WTC11 (cell line): ENCODE measurements at regions not wholly inside any gene's neighbourhood (a gene's known extent, or its start where the extent isn't known, plus 50 kb on each side); places are given as distances from the start of the nearest gene placed in this dataset.

ENCODE experiments used
- ATAC-seq: fragments of 200-7000 bp; cut with Tn5 transposase; 2 replicates; pipeline ENCODE4 v1.10.0; 2021; ENCODE audit warnings: mild to moderate bottlenecking, moderate library complexity
- CTCF ChIA-PET: fragments of 300-600 bp; sonication (Branson Sonifier 250); formaldehyde crosslinking; loops from one replicate; lab custom pipeline; 2021; ENCODE audit warnings: antibody characterized with exemption; lab: Charles Lee
- POLR2A ChIA-PET: fragments of 350-600 bp; sonication (Branson Sonifier 250); formaldehyde crosslinking; loops from one replicate; lab custom pipeline; 2021; ENCODE audit warnings: antibody characterized with exemption; lab: Charles Lee
- DNase-seq: peaks from one replicate; pipeline ENCODE4 v3.0.0; 2021; ENCODE audit warnings: low spot score
- H3K27ac Mint-ChIP-seq: 2 replicates; pipeline ENCODE4 v1.8.0; 2021; ENCODE audit warnings: mixed read lengths
- H3K27me3 Mint-ChIP-seq: 2 replicates; pipeline ENCODE4 v1.8.0; 2021; ENCODE audit warnings: low read depth, mild to moderate bottlenecking, moderate library complexity, mixed read lengths
- H3K36me3 Mint-ChIP-seq: 2 replicates; pipeline ENCODE4 v1.8.0; 2021; ENCODE audit warnings: mixed read lengths
- H3K4me1 Mint-ChIP-seq: 2 replicates; pipeline ENCODE4 v1.8.0; 2022; ENCODE audit warnings: mixed read lengths
- H3K4me3 Mint-ChIP-seq: 2 replicates; pipeline ENCODE4 v1.8.0; 2021; ENCODE audit warnings: mild to moderate bottlenecking, moderate library complexity, mixed read lengths
- H3K9me3 Mint-ChIP-seq: 2 replicates; pipeline ENCODE4 v1.8.0; 2021; ENCODE audit warnings: mixed read lengths
- CBFB ChIP-seq: sonication (generic); formaldehyde crosslinking; IDR thresholded peaks from 2 replicates; pipeline ENCODE4 v1.8.1; 2022; ENCODE audit warnings: mild to moderate bottlenecking, low read depth, missing genetic modification reagents
- CREB1 ChIP-seq: sonication (generic); formaldehyde crosslinking; IDR thresholded peaks from 2 replicates; pipeline ENCODE4 v1.8.0; 2023; ENCODE audit warnings: mild to moderate bottlenecking, missing genetic modification reagents
- CREM ChIP-seq: sonication (generic); formaldehyde crosslinking; IDR thresholded peaks from 2 replicates; pipeline ENCODE4 v1.8.1; 2022; ENCODE audit warnings: mild to moderate bottlenecking, missing genetic modification reagents, moderate library complexity
- EMX1 ChIP-seq: fragments of 250-450 bp; sonication (Bioruptor Pico); IDR thresholded peaks from 2 replicates; pipeline ENCODE4 v1.8.0; 2021; ENCODE audit warnings: mild to moderate bottlenecking
- ESRRA ChIP-seq: sonication (generic); formaldehyde crosslinking; IDR thresholded peaks from 2 replicates; pipeline ENCODE4 v1.8.1; 2022; ENCODE audit warnings: mild to moderate bottlenecking, missing genetic modification reagents, borderline replicate concordance
- ETV6 ChIP-seq: sonication (generic); formaldehyde crosslinking; IDR thresholded peaks from 2 replicates; pipeline ENCODE4 v1.8.1; 2022; ENCODE audit warnings: mild to moderate bottlenecking, missing genetic modification reagents
- FOXK1 ChIP-seq: sonication (generic); formaldehyde crosslinking; IDR thresholded peaks from 2 replicates; pipeline ENCODE4 v1.8.0; 2022; ENCODE audit warnings: mild to moderate bottlenecking, moderate library complexity, missing genetic modification reagents
- HMGA2 ChIP-seq: fragments of 250-450 bp; sonication (Bioruptor Pico); IDR thresholded peaks from 2 replicates; pipeline ENCODE4 v1.4.0; 2021; ENCODE audit warnings: mild to moderate bottlenecking, moderate library complexity
- IRF1 ChIP-seq: sonication (generic); formaldehyde crosslinking; IDR thresholded peaks from 2 replicates; pipeline ENCODE4 v1.8.0; 2023; ENCODE audit warnings: missing genetic modification reagents
- IRF2 ChIP-seq: sonication (generic); formaldehyde crosslinking; IDR thresholded peaks from 2 replicates; pipeline ENCODE4 v1.8.0; 2022; ENCODE audit warnings: low read depth, missing genetic modification reagents, borderline replicate concordance
- JUN ChIP-seq: sonication (generic); formaldehyde crosslinking; IDR thresholded peaks from 2 replicates; pipeline ENCODE4 v1.8.0; 2023; ENCODE audit warnings: mild to moderate bottlenecking, missing genetic modification reagents
- MXD4 ChIP-seq: fragments of 250-450 bp; sonication (Bioruptor Pico); IDR thresholded peaks from 2 replicates; pipeline ENCODE4 v1.8.0; 2021; ENCODE audit warnings: mild to moderate bottlenecking, moderate library complexity, borderline replicate concordance
- MYBL2 ChIP-seq: sonication (generic); formaldehyde crosslinking; IDR thresholded peaks from 2 replicates; pipeline ENCODE4 v1.8.1; 2023; ENCODE audit warnings: mild to moderate bottlenecking, moderate library complexity, missing genetic modification reagents
- NFATC4 ChIP-seq: fragments of 250-450 bp; sonication (Bioruptor Pico); IDR thresholded peaks from 2 replicates; pipeline ENCODE4 v1.9.0; 2021; ENCODE audit warnings: mild to moderate bottlenecking
- OVOL2 ChIP-seq: fragments of 250-450 bp; sonication (Bioruptor Pico); IDR thresholded peaks from 2 replicates; pipeline ENCODE4 v1.9.0; 2021; ENCODE audit warnings: mild to moderate bottlenecking, borderline replicate concordance
- RELA ChIP-seq: sonication (generic); formaldehyde crosslinking; IDR thresholded peaks from 2 replicates; pipeline ENCODE4 v1.8.1; 2022; ENCODE audit warnings: missing genetic modification reagents, mild to moderate bottlenecking, borderline replicate concordance
- SOX15 ChIP-seq: fragments of 250-450 bp; sonication (Bioruptor Pico); IDR thresholded peaks from 2 replicates; pipeline ENCODE4 v1.9.0; 2021; ENCODE audit warnings: mild to moderate bottlenecking
- USF2 ChIP-seq: sonication (generic); formaldehyde crosslinking; IDR thresholded peaks from 2 replicates; pipeline ENCODE4 v1.8.1; 2023; ENCODE audit warnings: mild to moderate bottlenecking, missing genetic modification reagents, moderate library complexity
- ZNF219 ChIP-seq: sonication (generic); formaldehyde crosslinking; IDR thresholded peaks from 2 replicates; pipeline ENCODE4 v1.8.0; 2023; ENCODE audit warnings: missing genetic modification reagents, mild to moderate bottlenecking, borderline replicate concordance
- ZNF232 ChIP-seq: sonication (generic); formaldehyde crosslinking; IDR thresholded peaks from 2 replicates; pipeline ENCODE4 v1.8.0; 2022; ENCODE audit warnings: mild to moderate bottlenecking, missing genetic modification reagents
- ZNF423 ChIP-seq: fragments of 250-450 bp; sonication (Bioruptor Pico); IDR thresholded peaks from 2 replicates; pipeline ENCODE4 v2.1.2; 2022; ENCODE audit warnings: mild to moderate bottlenecking, moderate library complexity
- TF ChIP-seq, protein P1 (sequence below): sonication (generic); formaldehyde crosslinking; IDR thresholded peaks from 2 replicates; pipeline ENCODE4 v1.8.1; 2022; ENCODE audit warnings: missing genetic modification reagents, borderline replicate concordance
- TF ChIP-seq, protein P2 (sequence below): sonication (generic); formaldehyde crosslinking; conservative IDR thresholded peaks from 2 replicates; pipeline ENCODE4 v1.8.1; 2022; ENCODE audit warnings: mild to moderate bottlenecking, missing genetic modification reagents
- TF ChIP-seq, protein P3 (sequence below): sonication (generic); formaldehyde crosslinking; IDR thresholded peaks from 2 replicates; pipeline ENCODE4 v1.8.0; 2022; ENCODE audit warnings: mild to moderate bottlenecking, missing genetic modification reagents
- TF ChIP-seq, protein P4 (sequence below): fragments of 250-450 bp; sonication (Bioruptor Pico); IDR thresholded peaks from 2 replicates; pipeline ENCODE4 v1.9.0; 2021; ENCODE audit warnings: mild to moderate bottlenecking

- TF ChIP-seq OVOL2 (CRISPR knock-in tag), result no peak
- TF ChIP-seq SOX15 (CRISPR knock-in tag), result no peak
- TF ChIP-seq CREB1 (CRISPR knock-in tag), result no peak
- no peak for TF ChIP-seq ETV6 (CRISPR knock-in tag)
- no peak for TF ChIP-seq EMX1
- TF ChIP-seq CREM (CRISPR knock-in tag), result no peak
- TF ChIP-seq, protein P1, sequence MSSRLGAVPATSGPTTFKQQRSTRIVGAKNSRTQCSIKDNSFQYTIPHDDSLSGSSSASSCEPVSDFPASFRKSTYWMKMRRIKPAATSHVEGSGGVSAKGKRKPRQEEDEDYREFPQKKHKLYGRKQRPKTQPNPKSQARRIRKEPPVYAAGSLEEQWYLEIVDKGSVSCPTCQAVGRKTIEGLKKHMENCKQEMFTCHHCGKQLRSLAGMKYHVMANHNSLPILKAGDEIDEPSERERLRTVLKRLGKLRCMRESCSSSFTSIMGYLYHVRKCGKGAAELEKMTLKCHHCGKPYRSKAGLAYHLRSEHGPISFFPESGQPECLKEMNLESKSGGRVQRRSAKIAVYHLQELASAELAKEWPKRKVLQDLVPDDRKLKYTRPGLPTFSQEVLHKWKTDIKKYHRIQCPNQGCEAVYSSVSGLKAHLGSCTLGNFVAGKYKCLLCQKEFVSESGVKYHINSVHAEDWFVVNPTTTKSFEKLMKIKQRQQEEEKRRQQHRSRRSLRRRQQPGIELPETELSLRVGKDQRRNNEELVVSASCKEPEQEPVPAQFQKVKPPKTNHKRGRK (CRISPR knock-in tag), result no peak
- TF ChIP-seq, all 79 proteins: peak for 0
Observed at GRCh38 chr9:89955626-89956025, 350.8 kb downstream of the GADD45G start (continued).

- peaks cover 8% of the 10 kb centered on the region; the same call in 1 of the 2 replicates for H3K4me1 Mint-ChIP-seq
- H3K27ac Mint-ChIP-seq, result no peak overlapping the region
- H3K27me3 Mint-ChIP-seq, result no peaks in the 10 kb centered on the region
- H3K4me3 Mint-ChIP-seq, result no peak overlapping the region
- H3K36me3 Mint-ChIP-seq, result no peaks in the 10 kb centered on the region
- DNase-seq (no peak), ATAC-seq (no peak)
- TF ChIP-seq NFATC4 (CRISPR knock-in tag) (no peak), MXD4 (CRISPR knock-in tag) (no peak), ZNF232 (CRISPR knock-in tag) (no peak), IRF1 (CRISPR knock-in tag) (no peak), FOXK1 (CRISPR knock-in tag) (no peak), RELA (CRISPR knock-in tag) (no peak), USF2 (CRISPR knock-in tag) (no peak), MYBL2 (CRISPR knock-in tag) (no peak), JUN (no peak), ZNF423 (CRISPR knock-in tag) (no peak), ETV6 (CRISPR knock-in tag) (no peak), CREB1 (CRISPR knock-in tag) (no peak), IRF2 (CRISPR knock-in tag) (no peak), ESRRA (CRISPR knock-in tag) (no peak), CBFB (CRISPR knock-in tag) (no peak), ZNF219 (CRISPR knock-in tag) (no peak), HMGA2 (no peak)
- TF ChIP-seq, protein P2, sequence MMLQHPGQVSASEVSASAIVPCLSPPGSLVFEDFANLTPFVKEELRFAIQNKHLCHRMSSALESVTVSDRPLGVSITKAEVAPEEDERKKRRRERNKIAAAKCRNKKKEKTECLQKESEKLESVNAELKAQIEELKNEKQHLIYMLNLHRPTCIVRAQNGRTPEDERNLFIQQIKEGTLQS (CRISPR knock-in tag), result no peak
- TF ChIP-seq, protein P3, sequence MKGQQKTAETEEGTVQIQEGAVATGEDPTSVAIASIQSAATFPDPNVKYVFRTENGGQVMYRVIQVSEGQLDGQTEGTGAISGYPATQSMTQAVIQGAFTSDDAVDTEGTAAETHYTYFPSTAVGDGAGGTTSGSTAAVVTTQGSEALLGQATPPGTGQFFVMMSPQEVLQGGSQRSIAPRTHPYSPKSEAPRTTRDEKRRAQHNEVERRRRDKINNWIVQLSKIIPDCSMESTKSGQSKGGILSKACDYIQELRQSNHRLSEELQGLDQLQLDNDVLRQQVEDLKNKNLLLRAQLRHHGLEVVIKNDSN (CRISPR knock-in tag), result no peak
- TF ChIP-seq, protein P4, sequence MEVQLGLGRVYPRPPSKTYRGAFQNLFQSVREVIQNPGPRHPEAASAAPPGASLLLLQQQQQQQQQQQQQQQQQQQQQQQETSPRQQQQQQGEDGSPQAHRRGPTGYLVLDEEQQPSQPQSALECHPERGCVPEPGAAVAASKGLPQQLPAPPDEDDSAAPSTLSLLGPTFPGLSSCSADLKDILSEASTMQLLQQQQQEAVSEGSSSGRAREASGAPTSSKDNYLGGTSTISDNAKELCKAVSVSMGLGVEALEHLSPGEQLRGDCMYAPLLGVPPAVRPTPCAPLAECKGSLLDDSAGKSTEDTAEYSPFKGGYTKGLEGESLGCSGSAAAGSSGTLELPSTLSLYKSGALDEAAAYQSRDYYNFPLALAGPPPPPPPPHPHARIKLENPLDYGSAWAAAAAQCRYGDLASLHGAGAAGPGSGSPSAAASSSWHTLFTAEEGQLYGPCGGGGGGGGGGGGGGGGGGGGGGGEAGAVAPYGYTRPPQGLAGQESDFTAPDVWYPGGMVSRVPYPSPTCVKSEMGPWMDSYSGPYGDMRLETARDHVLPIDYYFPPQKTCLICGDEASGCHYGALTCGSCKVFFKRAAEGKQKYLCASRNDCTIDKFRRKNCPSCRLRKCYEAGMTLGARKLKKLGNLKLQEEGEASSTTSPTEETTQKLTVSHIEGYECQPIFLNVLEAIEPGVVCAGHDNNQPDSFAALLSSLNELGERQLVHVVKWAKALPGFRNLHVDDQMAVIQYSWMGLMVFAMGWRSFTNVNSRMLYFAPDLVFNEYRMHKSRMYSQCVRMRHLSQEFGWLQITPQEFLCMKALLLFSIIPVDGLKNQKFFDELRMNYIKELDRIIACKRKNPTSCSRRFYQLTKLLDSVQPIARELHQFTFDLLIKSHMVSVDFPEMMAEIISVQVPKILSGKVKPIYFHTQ (CRISPR knock-in tag), result no peak
- CTCF ChIA-PET, result interaction anchor here (2.0 kb wide), 1 partner anchor 11 kb away, joined by 5 read pairs; no protein-coding TSS in a partner anchor
- peaks cover 4% of the 10 kb centered on the region; the same call in 1 of the 2 replicates for H3K9me3 Mint-ChIP-seq
- POLR2A ChIA-PET, result no interaction called here
Observed at GRCh38 chr9:89956331-89956730, 351.5 kb downstream of the GADD45G start.
